H4 (cell line): ENCODE measurements at regions not wholly inside any gene's neighbourhood (a gene's known extent, or its start where the extent isn't known, plus 50 kb on each side); places are given as distances from the start of the nearest gene placed in this dataset.

ENCODE experiments used
- DNase-seq: peaks from one replicate; pipeline ENCODE4 v3.0.0-alpha.2; 2015; ENCODE audit warnings: low spot score

DNA sequence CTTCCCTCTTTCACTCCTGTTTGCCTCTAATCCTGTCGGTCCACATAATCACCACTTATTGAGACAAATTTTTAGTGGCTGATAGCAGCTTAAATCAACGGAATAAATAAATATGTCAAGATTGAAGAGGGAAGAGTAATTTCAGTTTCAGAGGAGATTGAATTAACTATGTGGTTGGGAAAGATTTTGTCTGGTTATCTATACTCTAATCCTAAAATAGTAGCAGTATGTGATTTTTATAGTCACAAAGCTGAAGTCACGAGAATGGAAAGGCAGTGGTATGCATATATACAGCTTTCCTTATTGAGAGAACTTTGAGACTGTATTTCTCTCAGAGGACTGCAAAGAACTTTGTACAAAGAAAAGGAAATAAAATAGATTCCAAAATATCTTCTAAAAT, 493.3 kb downstream of the FAT4 start:
- DNase-seq: no peak

DNA sequence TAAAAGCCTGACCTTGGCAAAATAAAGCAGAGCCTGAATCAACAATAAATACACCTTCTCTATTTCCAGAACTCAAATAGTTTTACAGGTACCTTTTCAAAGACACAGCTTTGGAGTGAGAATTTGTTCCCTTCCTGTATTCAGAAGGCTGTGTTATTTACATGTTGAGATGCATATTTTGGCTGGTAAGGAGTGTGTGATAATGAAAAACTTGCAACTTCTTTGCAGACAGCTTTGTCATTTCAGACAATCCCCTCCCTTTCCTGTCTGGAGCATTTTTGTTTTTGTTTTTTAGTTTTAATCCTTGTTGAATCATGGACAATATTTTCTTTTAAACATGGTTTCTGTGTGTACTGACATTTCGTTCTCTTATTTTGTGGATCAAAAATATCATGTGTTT, 493.8 kb downstream of the FAT4 start:
- no peak for DNase-seq

DNA sequence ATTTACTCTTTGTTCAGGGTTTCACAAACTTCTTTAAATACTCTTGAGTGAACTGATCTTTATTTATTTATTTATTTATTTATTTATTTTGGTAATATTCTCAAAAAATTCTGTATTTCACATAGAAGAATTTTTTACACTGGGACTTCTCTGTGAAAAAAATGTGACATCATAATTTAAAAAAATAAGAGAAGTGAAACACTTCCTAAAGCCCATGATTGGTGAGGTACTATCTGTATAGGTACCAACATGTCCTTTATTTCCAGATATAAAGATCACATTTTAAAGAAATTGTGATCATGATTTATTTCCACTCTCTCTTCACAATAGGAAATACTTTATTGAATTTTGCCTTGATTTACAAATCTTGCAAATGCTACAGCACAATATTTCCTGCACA, 497.1 kb downstream of the FAT4 start:
- DNase-seq: no peak

DNA sequence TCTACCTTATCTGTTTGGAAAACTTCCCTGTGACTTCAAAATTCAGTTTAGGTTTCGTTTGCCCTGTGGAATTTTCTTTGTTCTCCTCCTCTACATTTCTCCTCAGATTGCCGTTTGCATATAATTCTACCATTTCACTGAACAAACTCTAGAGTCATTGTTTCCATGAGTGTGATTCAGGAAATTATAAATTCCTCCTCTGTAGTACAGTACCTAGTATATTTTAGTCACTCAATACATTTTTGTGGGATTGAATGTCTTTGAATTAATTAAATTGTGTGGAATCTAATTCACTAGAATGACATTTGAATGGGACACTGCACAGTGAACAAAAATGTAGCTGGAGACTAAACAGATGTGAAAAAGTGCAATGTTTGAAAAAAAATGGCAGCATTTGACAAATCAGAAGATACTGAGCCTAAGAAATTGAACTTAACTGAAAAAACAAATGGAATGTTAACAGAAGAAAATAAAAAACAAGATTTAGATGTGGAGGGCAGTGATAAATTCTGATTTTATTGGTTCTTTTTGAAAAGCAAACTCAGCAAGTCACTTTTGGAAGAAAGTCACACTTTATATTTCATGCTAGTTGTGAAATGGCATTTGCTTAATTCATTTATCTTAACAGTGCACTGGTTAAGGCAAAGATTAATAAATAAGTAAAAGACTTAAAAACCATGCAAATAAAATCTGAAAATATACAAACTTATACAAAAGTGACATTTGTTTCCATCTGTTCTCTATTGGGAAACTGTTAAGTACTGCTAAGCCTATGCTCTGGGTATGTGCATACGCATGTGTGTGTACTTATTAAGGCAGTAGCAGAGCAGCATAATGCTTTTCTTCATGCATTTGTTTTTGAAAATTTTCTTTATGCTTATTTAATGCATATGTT, 512.3 kb downstream of the FAT4 start:
- no peak for DNase-seq

DNA sequence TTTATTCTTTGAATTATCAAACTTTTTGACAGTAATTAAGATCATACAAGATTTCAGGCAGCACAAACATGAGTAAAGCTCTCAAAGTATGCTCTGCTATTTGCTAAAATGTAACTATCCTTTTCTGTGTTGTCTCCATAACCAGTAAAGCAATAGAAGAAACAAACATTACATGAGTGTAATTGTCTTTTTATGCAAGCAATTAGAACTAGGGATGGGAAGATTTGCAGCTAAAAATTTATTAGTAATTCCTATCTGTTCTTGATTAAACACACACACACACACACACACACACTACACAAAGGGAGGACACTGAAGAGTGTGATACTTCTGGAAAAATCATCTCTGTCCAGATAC, 512.9 kb downstream of the FAT4 start:
- no peak for DNase-seq

DNA sequence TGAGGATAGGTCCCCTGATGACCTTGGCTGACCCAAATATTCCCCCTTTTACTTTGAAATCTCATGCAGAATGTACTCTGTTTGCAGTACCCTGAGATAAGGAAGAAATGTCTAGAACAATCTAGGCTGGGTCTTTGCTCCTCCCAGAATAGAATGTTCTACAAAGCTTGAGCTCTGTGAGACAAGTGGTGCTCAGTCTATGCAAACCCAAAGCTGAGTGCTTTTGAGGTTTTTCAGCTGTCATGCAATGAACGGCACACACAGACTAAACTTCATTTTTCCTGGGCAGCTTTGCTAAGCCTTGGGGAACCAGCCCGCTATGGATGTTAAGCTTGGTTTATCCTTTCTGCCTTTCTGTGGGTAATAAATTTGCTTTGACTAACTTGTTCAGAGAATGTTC, 513.6 kb downstream of the FAT4 start:
- DNase-seq: no peak

DNA sequence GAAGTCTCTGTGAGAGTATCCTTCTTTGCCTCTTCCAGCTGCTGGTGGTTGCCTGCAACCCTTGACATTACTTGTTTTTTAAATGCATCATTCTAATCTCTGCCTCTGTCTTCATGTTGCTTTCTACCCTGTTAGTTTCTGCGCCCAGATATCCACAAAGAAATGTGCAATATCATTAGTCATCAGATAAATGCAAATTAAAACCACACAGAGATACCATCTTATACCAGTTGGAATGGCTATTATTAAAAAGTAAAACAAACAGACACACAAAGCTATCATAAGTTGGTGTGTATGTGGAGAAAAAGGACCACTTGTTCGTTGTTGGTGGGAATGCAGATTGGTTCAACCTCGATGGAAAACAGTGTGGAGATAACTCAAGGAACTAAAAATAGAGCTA, 517.4 kb downstream of the FAT4 start:
- DNase-seq: no peak

DNA sequence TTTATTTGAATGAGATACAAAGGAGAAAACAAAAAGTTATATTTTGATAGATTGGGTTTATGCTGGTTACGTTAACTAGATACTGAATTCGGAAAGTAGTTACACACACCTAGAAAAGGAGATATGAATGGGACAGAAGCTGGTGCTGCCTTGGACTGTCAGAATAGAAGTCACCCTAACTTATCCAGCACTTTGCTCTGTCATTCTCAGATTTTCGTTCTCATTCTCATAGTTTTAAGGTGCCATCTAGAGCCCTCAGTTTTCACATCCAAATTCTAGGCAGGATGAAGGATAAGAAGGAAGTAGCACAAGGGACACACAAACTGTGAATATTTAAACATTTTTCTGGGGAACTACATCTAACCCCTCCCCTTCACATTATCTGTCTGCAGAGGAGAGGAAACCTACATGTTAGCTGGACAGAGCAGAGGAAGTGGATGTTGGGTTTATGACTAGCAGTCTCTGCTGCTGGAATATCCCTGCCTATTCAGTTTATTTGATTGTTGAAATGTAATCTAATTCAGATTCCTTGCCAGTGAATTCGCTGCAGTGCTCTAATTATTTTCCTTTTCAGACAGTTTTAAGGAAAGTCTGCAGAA, 521.9 kb downstream of the FAT4 start:
- peak; percentile 6 for DNase-seq

DNA sequence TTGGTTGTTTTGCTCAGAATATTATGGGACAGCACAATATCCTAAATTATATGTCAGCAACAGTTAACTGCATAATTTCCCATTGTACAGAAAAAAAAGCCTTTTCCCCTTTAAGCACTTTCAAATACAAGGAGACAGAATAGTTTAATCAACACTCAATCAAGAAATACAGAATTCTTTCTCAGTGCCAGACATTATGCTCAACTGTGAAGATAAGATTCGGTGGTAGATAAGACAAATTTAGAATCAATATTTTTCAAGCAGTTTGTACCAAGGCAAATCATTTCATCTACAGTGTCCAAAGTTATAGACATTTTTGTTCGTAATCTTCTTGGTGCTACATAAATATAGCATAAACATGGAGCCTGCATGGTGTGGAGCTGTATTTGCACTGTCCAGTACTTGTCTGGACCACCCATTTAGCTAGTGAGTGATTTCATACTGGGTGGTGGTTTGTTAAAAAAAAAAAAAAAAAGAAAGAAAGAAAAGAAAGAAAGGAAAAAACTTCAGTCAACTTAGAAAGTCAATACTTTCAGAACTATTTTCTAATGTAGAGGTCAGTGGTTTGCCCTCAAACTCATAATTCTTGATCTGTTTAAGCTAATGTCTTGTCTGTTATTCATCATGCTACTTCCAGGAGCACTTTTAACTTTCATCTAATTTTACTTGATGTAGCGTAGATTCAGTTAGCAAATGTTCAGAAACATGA, 522.9 kb downstream of the FAT4 start:
- no peak for DNase-seq

DNA sequence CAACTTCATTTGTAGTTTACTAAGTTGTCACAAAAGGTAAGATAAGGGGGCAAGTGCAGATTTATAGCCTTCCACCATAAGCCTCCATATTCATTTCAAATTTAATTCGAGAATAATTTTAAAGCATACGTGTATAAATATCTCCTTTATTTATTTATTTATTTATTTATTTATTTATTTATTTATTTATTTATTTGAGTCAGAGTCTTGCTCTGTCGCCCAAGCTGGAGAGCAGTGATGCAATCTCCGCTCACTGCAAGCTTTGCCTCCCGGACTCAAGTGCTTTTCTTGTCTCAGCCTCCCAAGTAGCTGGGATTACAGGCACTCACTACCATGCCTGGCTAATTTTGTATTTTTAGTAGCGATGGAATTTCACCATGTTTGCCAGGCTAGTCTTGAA, 523.4 kb downstream of the FAT4 start:
- no peak for DNase-seq

DNA sequence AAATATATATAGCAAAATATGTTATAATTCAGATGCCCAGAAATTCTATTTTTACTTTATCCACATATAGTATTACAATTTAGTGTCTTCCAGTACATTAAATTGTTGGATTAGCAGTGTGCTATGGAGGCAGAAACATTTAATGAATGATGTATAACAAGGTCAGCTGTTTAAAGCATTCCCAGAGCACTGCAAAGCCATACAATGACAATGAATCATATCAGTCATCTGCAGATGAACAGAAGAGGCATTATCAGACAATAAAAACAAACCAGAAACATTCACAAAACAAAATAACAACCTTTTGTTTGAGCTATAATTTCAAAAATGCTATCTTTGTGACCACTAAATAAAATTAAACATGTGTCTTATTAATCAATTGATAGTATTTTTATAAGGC, 524.2 kb downstream of the FAT4 start:
- DNase-seq: no peak

DNA sequence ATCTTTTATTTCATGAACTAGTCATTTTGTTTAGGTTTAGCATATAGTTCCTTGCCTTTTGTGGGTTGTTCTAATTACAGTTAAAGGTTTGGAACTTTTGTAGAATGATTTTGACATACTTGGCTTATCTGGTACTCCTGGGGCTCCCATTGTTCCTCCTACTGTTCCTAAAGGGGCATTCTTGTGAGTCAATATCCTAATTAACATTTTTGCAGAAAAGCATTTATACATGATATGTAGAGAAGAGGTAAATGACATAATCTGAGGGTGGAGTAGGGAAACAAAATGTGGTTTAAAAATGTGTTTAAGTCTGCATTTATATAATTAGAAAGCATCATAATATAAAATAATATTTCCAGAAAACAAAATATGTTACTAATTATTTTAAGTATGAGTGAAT, 529.2 kb downstream of the FAT4 start:
- DNase-seq: no peak

DNA sequence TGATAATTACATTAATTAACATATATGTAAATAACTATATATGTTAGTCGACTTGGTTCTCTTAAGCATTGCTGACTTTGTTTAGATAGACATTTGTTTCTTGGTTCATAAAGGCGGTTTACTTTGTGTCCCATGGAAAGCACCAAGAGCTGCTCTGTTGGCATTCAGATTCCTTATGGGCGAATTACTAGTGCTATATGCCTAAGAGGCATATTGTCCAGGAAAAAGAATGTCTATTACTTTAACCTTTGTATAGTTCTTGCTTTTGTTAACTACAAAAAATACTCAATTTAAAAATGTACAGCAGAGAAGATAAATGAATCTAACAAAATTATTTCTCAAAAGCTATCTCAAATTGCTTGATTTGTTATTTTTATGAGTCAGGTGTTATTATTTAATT, 532.8 kb downstream of the FAT4 start:
- DNase-seq: no peak

DNA sequence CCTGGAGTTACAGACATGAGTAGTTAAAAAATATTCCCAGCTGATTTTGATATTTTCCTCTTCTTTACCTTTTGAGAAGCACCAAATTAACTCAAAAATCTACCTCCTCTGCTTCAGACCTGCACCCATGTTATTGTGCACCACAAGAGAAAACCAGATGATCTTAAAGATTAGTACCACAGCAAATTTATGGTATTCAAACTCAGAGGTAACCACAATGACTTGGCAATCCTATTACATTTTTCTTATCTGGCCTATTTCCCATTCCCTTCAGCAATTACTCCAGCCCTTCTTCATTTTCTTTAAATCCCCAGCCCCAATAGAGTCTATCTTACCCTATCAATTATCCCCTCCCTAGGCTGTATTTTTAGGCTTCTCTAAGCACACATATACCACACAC, 535.1 kb downstream of the FAT4 start:
- DNase-seq: peak; percentile 76

DNA sequence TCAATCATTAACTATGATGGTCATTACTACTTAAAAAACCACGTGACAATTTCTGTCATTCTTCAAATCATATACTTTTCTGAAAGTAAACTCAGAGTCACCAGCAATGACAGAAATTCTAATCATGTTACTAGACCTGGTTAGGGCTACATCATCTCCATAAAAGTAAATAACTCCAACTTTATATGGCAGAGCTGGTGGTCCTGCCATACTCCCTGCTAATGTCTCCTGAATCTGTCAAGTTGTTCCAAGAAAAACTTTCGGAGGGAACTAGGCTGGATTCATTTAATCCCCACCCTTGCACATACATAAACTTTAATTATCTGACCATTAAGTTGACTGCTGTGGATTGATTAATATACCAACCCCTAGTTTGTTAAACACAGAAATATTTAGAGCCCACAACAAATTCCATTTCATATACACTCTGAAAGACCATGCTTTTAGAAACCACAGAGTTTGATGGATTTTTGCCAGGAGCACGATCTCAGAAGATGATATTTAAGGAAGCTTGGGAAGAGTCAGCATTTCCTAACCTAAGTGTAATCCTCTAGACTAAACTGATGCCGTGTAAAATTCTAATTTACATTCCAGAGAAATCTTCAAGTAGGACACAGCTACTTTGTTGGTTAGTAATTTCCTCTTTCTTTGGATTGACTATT, 577.0 kb downstream of the FAT4 start:
- DNase-seq: peak; percentile 95

DNA sequence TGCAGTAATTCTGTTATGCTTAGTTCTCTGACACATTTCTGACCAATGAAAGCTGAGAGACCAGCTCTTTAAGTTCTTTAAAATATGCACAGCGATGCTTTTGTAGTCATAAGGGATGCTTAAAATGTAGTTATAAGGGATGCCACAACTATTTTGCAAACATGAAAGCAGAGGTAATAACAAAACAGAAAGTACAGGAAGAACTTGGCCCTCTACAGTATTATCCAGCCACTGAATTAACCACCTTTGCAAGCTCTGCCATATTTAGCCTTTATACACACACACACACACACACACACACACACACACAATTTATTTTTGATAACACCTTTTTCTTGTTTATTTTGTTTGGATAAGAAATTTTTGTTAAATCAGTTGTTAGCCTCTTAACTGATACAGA, 590.0 kb downstream of the FAT4 start:
- DNase-seq: no peak

DNA sequence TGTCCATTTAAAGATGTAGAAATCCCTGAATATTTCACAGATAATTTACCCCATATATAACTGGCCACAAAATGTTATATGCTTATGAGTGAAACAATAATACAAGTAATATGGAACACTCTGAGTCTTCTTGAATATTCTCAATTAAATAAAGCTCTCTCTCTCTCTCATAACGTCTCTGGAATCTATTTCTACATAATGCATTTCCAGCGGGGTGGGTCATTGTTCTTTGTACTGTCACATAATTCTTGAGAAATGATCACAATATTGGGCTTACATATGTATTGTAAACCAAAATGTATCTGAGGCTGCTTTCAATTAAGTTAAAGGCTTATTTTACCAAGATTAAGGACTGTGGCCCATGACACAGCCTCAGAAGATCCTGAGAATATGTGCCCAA, 596.3 kb downstream of the FAT4 start:
- no peak for DNase-seq

DNA sequence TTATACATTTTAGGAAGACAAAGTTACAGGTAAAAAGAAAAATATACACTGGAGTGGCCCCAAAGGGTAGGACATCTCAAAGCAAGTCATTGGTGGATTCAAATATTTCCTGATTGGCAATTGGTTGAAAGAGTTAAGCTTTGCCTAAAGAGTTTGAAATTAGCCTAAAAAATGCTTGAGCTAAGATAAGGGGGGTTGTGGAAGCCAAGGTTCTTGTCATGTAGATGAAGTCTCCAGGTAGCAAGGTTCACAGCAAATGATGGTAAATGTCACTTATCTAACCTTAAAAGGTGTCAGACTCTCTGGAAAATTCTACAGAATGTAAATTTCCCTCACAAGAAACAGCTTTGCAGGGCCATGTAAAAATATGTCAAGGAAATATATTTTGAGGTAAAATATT, 596.7 kb downstream of the FAT4 start:
- no peak for DNase-seq

DNA sequence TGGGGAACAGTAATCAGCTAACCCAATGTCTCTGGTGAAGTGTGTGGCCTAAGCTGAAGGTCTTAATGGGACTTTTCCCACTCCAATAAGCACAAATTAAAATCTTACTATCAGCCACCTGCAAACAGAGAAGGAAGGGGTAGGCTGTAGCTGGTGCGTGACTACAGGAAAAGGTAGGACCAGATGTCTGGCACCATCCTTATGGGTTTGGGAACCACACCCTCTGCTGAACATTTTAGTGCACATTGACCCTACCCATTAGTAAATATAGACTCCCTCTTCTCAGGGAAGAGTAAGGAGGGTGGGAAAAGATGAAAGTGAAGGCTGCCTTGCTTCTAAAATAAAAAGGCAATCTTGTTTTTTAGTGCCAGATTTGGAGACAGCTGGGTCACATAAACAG, 602.8 kb downstream of the FAT4 start:
- DNase-seq: no peak

DNA sequence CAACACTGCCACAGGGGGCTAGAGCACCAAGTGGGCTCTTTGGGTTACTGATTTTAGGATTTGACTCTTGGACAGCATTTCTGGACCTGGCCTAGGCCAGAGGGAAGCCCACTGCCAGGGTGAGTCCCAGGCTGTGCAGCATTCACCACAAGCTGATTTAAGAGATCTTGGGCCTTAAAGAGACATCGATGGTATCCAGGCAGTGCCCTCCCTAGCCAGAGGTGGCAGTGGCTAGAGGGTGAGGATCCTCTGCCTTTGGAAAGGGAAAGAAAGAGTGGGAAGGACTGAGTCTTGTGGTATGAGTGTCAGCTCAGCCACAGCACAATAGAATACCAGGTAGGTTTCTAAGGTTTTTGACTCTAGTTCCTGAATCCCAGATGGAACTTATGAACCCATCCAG, 613.9 kb downstream of the FAT4 start:
- DNase-seq: no peak

DNA sequence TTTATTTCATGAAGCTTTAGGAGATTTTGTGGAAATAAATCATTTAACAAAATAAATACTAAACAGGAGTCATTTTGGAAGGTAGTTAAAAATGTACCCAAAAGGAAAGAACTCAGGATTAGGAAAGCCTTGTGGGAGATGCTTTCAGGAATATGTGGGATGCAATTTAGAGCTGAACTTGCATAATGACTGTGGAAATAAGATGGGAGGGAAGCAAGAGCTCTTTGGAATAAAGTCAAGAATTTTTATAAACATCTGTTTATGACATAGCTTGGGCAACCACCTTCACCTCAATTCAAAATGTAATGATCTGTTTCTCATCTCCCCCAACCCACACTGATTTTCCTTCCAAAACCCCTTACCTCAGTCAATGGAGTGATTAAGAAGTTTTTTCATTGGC, 623.8 kb downstream of the FAT4 start:
- no peak for DNase-seq

DNA sequence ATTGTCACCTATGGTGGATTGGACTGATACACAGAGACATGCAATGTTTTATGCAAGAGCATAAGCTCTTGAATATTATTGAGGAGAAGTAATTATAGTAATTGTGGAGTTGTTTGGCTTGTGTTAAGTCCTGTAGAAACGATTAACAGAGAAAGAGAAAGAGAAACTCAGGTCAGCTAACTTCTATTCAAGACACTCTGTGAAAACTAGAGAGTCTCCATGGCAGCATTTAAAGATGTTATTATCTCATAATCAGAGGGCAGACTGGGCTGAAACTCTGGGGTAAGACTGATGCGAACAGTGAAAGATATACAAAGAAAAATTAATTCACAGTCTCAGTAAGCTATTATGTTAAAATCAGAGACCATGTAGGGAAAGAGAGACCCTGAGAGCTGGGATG, 625.7 kb downstream of the FAT4 start:
- DNase-seq: no peak

DNA sequence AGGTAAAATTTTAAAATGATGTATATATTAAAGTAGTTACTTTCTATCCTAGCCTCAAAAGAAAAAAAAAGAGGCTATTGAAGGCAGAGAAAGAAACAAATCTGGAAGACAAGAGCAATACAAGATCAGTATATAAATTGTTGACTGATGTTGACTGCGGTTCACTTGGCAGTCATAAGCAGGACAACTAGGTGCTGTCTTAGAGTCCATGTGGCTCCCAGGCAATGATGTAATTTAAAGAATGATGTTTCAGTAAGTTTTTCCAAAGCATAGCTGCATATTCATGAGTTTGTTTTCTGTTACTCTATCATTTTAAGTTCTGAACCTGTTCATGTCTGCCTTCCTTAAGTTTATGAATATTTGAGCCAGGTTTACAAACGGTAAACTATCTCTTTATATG, 630.2 kb downstream of the FAT4 start:
- no peak for DNase-seq
